ENCODE measurements at regions not wholly inside any gene's neighbourhood (a gene's known extent, or its start where the extent isn't known, plus 50 kb on each side); places are given as distances from the start of the nearest gene placed in this dataset.
A peak's percentile ranks its signal among the peaks of the same experiment; 100 is the strongest.

DNA sequence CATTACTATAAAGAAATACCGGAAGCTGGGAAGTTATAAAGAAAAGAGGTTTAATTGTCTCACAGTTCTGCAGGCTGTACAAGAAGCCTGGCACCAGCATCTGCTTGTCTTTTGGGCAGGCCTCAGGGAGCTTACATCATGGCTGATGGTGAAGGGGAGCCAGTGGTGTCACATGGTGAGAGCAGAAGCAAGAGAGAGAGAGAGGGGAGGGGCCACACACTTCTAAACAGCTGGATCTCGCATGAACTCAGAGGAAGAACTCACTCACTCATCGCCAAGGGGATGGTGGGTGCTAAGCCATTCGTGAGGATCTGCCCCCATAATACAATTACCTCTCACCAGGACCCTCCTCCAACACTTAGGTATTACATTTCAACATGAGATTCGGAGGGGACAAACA, 51.8 kb upstream of the ANKRD34C start:
- DNase-seq = no peak

DNA sequence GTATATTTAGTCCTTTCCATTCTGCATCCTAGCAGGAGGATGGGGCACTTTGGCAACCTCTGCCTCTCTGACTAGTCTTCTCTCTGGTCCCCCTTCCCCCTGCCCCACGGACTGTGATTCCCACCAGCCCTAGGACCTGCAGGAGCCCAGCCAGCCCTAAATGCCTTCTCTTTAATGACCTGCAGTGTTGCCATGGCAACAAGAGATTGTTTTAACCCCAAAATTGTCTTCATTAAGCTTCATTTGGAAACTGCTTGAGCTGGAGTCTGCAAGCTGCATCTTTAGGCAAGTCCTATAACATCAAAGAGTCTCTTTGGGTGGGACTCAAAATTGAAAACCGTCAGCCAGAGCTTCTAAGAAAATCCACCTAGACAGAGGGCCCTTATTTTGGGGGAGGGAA, 59.7 kb upstream of the ANKRD34C start:
- no peak for DNase-seq

DNA sequence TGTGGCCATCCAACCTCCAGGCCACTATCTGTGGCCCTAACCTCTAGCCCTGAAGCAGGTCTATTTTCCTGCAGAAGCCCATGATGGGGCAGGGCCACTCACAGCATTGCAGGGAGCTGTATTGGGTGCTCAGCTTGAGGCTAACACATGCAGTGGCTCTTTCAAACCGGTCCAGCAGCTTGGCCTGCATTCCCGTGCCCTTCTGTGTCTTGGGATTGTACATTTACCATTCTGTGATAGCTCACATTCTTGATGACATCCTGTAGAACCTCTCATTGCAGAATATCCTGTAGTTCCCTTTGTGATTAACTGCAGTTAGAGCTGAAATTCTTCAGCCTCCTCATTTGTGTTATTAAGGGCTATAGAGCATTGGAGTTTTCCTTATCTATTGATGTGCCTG, 60.8 kb upstream of the ANKRD34C start:
- no peak for DNase-seq

DNA sequence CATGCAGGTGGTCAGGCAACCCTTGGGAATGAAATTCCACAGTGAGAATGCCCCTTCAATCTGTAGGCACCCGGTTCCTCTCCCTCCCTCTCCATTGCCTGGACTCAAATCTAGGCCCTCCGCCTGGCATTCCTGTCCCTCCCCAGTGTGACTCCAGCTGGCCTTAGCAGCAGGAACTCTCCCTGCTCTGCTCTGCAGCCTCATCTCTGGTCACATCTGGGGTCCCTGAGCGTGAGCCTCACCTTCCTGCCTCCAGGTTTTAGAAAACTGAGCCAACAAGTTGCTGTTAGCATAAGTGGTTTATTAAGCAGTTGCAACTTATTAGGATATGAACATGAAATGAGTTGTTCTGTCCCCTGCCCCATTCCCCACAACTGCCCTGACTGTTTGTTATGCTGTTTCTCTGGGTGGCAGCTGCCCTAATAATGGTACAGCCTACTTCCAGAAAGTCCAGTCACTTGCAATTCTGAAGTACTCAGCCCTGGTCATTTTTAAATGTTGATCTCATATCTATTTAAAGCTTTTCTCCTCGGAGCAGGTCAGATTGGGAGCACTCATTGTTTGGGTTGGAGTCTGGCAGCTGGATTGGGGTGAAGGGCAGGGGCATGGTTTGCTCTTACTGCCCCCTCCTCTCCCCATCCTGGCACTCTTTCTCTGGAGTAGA, 63.0 kb upstream of the ANKRD34C start:
- no peak for DNase-seq

DNA sequence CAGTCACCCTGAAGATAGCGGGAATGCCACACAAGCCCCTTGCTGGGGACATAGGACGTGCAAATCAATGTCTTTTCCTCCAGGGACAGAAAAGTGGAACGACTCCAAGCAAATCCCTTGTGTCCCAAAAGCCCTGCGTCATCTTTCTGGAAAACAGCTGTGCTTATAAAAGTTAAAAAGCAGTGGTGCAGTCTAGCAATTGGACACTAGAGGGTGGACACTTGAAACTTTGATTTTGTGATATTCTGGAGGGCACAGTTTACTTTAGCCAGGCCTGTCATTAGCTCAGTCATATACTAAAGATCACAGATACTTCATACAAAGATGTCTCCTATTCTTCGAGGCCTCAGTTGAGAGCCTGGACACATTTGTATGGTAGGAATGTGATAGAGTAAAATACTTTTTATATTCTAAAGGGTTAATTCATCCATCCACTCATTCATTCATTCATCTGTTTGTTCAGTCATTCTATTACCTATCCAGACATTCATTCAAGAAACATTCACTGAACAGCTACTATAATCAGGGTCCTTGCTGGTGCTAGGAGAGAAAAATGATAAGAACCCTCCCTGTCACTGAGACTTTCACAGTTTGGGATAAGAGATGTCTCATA, 63.8 kb upstream of the ANKRD34C start:
- DNase-seq = no peak

DNA sequence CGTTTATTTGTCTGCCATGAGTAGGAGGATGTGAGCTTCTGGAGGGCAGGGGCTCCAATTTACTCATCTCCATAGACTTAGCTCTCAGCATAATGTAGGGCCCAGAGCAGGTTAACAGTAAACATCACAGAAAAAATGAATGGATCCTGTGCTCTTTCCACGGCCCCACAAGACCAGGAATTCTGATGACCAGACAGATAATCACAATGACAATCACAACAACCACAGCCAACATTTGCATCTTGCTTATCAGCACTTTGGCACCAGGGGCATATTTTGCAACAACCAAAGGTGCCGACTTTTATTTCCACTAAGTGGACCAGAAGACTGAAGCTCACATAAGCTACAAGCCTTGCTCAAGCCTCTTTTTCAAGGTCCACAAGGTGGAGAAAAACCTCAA, 68.9 kb upstream of the ANKRD34C start:
- DNase-seq = no peak

DNA sequence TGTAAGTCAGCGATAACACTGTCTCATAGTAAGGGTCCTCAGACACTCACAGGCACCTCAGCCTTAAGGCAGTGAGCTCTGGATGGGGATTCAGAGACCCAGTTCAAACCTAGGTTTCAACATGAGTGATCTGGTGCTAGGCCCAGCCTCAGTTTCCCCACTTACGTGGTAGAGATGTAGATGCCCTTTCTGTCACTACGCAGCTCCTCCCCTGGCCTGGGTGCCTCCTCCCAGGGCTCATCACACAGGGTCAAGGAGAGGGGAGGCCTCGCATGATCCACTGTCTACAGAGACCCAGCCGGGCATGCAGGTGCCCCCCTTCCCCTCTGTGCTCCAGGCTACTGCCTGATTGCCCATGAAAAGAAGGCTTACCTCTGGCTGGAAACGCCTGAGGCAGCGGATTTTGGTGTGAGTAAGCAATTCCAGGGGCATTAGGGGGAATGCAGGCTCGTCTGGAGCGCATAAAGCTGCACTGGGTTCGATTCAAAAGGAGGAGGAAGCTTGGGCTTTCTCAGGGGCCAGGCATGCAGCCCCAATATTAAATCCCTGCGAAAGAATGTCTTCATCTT, 69.8 kb upstream of the ANKRD34C start:
- DNase-seq = no peak

DNA sequence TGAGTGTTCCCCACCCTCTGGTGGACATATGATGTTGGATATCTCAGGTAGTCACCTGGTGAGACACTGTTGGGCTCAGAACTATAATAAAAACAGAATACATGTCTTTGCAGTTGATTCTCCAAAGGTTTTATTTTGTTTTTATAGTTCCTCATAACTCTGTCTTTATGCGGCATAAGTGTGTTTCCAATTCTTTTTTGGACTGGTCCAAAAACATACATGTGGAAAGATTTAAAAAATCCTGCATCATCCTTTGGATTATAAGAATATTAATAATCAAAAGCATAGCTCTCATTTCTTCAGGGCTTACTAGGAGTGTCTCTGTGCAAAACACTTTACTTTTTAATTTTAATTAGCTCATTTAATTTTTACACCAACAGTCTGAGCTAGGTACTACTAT, 71.0 kb upstream of the ANKRD34C start:
- DNase-seq = no peak

DNA sequence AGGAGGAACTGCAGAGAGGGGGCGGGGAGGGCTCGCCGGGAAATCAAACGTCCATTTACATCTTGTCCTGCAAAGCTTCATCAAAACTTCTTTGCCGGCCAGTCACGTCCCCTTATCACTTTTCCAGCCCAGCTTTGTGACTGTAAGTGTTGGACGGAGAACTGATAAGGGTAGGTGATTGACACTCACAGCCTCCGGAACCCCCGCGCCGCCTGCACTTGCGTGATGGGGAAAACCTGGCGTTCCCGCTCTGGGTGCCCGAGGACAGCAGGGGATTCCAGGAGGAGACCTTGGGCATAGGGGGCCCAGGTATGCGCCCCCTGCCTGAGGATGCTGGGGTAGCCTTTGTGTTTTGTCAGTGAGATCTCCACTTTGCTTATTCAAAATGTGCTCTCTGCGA, 72.8 kb upstream of the ANKRD34C start:
- no peak for DNase-seq

DNA sequence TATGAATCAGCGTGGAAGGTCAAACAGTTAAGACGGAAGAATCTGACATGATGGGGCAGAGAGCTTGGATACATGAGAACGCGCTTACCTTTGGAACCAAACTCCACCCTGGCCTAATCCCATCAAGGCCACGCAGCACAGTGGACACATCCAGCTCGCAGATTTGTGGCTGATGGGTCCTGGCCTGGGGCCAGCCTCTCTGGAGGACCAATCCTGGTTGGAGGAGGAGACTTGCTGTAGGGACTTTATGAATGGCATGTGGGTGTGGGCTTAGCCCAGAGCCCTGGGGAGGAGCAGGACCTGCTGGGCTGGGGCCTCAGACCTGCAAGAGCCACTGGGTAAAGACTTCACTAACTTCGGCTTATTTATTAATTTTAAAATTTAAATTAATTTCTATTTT, 73.4 kb upstream of the ANKRD34C start:
- DNase-seq = no peak

DNA sequence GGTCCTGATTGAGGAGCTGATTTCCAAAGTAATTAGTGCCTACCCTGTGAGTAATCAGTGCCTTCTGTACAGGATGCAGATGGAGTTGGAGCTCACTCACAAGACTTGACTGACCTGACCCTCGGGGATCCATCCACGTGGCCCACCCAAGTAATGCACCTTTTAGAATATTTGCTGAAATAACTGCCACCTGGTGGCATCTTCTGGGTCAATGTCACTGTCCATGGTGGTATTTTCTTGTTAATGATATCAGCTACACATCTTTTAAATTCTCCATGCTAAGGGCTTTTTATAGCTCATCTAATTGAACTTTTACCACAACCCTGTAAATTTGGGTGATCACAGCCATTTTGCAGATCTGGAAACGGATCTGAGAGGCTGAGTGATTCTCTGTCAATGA, 74.3 kb upstream of the ANKRD34C start:
- DNase-seq = no peak

DNA sequence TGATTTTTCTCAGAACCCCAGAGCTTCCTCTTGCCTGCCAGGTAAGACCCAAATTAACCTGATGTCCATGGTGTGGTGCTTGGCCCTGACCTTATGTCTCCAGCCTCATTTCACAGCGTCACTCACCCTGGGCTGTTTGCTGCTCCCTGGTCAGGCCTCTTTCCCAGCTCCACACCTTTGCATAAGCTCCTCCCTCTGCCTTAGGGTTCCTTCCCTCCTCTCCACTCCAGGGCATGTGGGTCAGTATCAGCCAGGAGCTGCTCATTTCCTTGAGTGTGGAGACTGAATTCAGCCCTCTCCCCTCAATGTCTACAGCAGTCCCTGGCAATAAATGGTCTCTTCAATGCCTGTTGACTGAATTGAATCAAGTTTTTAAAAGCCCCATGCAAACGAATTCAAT, 75.6 kb upstream of the ANKRD34C start:
- no peak for DNase-seq

DNA sequence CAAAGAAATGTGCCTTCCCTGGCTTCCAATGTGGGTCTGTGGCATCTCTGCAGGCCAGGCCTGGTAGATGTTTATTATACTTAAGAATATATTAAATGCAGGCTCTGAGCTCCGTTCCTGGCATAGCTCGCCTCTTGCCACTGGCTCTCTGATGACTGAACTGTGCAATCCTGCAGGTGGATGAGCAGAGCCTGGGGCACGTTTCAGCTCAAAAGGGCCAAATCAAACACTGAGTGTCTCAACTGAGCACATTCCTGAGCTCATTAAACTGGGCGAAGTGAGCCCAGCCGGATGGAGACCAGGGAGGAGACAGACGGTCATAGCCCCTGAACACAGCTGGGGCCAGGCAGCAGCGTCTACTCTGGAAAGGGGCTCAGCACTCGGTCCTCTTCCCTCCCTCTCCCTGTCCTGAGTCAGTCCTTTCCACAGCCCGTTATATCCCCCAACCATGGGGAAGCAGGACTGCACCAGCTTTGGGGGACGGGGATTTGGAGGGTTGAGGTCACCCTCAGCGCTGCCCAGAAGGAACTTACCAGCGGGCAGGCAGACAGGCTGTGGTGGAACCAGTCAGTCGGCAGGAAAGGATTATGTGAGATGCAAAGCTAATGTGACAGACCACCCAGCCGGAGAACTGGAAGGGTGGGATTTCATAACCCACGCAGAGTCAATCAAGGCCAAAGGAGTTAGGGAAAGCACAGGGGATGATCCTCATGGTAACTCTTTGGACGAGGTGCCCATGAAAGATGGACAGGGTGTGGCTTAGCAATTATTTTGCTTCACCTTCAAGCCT, 77.4 kb upstream of the ANKRD34C start:
- DNase-seq = no peak

DNA sequence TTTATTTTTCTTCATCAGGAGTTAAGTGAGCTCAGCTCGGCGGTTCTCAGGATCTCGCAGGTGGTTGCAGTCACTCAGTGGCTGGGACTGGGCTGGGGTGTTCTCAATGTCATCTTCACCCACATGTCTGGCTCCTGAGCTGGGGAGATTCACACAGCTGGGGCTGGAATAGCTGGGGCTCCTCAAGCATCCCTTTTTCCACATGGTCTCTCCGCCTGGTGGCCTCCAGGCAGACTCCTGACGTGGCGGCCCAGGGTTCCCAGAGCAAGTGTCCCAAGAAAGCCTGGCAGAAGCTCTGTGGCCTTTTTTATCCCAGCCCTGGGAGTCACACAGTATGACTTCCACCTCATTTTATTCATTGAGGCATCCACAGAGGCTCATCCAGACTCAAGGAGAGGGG, 84.1 kb upstream of the ANKRD34C start:
- DNase-seq = no peak

DNA sequence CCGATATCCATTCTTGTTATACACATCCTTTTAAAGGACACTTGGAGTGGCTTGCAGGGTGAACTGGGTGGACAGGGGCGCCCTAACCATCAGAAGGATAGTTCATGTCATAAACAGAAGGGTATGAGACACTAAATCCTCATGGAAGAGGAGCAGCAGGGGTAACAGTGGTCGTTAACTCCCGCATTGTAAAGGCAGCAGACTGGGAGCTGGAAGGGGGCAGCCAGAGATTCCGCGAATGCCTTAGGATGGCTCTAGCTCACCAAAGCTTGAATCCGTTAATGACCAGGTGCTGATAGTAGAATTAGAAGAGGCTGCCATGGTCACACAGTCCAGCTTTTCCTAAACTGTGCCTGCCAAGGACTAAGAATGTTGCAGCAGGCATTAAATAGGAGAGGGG, 85.2 kb upstream of the ANKRD34C start:
- no peak for DNase-seq

DNA sequence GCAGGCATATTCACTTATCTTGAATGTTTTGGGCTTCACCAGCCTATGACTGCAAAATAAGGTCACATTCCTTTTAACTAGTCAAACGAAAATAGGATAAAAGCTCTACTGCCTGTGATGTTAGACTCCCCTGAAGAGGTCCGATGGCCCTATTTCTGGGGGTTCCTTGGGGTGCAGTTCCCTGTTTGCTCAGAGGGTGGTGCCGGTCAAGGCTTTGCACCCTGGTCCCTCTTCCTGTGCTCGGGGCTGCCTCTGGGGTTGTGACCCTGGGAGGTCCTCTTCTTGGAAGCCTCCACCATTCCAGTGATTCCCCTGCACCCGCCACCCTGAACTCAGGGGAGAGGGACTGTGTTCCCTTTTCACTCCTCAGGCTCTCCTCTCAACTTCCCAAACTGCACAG, 86.7 kb upstream of the ANKRD34C start:
- DNase-seq = no peak

DNA sequence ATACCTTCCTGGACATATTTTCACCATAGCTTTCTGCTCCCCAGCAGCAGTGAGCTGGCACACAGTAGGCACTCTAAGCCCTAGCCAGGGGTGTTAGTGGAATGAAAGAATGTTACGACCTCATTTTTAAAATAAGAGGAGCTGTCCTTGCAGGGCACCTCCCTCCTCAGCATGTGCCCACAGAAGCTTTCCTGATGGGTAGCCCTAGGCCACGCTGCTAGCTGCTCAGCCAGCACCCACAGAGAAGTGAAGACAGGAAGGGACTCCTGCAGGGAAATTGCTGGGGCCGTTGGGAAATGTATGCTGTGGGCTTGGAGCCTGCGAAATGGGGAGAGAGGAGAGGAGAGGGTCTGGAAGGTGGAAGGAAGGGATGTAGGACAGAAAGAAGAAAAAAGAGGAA, 87.3 kb upstream of the ANKRD34C start:
- DNase-seq = no peak

DNA sequence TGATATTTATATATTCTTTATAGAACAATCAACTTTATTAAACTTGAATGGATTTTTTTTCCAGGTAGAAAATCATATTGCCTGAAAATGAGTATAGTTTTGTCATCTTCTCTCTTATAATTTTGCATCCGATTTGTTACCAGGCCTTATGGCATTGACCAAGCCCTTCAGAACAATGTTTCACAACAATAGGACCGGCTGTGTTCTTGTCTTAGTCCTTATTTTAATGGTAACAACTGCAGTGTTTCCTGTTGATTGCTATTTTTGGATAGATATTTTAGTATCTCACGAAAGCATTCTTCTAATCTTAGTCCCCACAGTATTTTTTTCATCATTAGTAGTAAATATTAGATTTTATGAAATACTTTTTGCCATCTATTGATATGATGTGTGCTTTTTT, 88.1 kb upstream of the ANKRD34C start:
- DNase-seq = no peak

DNA sequence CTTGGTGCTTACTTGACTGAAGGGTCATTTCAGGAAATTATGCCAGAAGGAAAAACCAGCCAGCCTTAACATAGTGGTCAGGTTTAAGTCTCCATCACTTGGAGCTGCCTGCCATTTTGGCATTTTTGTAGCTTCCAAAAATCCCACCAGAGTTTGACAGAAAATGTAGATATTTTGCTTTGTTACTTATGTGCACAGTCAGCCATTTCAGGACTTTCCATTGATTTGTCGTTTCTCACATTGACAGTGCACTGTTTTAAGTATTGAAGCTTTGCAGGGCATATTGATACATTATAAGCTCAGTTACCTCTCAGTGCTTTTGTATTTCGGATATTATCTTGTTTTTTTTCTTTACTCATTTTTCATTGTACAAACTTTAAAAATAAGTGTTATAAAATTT, 89.0 kb upstream of the ANKRD34C start:
- DNase-seq = no peak

DNA sequence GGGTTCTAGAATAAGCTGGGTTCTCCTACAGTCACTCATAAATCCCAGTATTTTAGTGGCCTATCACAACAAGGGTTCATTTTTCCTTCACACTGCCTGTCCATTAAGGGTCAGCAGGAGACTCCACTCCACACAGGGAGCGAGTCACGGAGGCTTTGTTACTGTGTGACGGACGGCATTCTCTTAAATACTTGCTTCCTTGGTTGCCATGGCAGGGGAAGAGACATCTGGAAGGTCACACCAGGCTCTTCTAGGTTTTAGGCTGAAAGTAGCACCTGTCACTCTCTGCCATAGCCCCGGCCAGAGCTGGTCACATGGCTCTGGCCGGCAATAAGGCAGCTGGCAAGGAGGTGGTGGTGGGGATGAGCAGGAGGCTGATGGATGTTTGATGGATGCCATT, 89.4 kb upstream of the ANKRD34C start:
- DNase-seq = no peak

DNA sequence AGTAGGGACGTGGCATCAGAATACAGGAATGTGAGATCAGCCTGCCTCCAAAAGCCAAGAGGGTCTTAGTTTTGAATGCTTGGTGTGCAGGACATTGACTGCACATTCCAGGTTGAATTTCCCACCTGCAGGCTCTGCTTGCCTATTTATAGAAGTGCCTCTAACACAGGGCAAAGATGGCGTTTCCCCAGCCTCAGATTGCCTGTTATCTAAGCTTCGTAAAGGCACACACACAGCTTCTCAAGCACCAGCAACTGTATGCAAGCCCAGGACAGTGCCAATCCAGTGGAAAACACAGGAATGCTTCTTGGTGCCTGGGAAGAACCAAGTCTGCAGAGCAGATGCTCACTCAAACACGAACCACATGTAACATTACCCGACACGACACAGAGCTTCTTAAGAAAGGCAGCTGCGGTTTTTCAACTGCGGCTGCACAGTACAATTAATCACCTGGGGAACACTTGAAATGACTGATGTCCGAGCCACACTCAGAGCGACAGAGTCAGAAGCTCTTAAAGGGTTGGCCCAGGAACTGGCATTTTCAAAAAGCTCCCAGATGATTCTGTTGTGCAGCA, 90.0 kb upstream of the ANKRD34C start:
- peak; percentile 39 for DNase-seq

DNA sequence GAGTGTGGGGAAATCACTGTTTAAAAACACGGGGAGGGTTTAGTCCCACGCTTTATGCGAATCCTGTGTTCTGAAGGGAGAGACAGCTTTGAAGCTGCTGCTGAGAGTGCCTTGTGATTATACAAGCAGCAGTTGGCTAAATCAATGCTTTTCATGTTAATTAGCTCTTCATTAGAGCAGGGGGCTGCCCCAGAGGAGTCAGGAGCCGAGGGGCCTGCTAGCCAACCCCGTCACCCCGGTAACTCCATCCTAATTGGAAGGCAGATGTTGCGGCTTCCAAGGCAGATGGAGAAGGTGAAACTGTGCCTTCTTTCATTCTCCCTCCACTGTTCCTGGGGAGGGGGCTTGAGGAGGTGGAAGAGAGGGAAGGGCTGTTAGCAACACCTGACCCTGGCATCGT, 92.4 kb upstream of the ANKRD34C start:
- DNase-seq = no peak

DNA sequence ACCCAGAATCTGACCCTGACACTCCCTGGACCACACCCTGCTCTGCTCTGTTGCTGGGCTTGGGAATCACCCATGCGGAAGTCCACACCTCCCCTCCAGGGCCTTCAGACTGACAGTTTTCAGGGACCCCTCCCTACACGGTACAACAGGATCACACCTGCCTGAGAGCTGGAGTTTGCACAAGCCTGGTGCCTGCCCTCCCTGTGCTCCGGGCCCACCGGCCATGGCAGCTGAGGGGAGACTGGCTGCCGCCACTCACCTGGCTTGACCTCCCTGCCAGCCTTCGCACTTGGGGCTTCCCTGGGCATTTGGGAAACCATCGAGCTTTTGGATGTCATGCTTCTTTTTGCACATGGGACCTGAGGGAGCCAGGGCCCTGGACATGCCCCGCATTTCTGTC, 95.9 kb upstream of the ANKRD34C start:
- no peak for DNase-seq

DNA sequence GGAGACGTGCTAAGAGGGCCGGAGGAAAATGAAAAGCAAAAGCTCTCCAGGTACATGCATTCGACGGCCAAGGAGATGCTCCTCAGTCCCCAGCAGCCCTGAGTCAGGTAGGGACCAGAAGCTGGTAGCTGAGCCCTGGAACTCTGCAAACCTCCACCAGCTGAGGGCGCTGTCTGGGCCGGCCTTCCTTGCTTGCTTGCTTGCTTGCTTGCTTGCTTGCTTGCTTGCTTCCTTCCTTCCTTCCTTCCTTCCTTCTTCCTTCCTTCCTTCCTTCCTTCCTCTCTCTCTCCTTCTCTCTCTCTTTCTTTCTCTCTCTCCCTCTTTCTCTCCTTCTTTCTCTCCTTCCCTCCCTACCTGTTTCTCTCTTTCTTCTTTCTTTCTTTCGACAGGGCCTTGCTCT, 94.6 kb upstream of the RASGRF1 start:
- no peak for DNase-seq

All from NCI-H510A treated with DMSO at 0.1 percent for 48 hours (cell line).